Natural killer cell (primary cell): ENCODE measurements at regions not wholly inside any gene's neighbourhood (a gene's known extent, or its start where the extent isn't known, plus 50 kb on each side); places are given as distances from the start of the nearest gene placed in this dataset.
"Not testable (repeated sequence)": the region's sequence is repeated elsewhere in the genome, so short reads cannot be mapped to it uniquely, and the experiment has no call there.

Experiments
- ATAC-seq, 3 donors: fragments of 150-1000 bp in 2 of 3; fragments of 200-7000 bp in 1 of 3; cut with Tn5 transposase; 1 replicate in 1 of 3; 2 replicates in 2 of 3; pipeline ENCODE4 v1.10.0; 2021; ENCODE audit warnings: mild to moderate bottlenecking in 2 of 3, moderate library complexity in 2 of 3
- DNase-seq, 2 donors: peaks; one replicate each; pipeline versions ENCODE4 v3.0.0 to v3.0.0-alpha.2; 2013 to 2021; ENCODE audit warnings: mixed read lengths in 1 of 2
- H3K27ac ChIP-seq: one replicate; pipeline ENCODE4 v1.5.1; 2013; ENCODE audit warnings: mild to moderate bottlenecking, low read length
- H3K27me3 ChIP-seq: one replicate; pipeline ENCODE4 v1.6.1; 2013; ENCODE audit warnings: low read length; ENCODE audit not compliant: control insufficient read depth, insufficient read depth
- H3K36me3 ChIP-seq: one replicate; pipeline ENCODE4 v1.6.1; 2013; ENCODE audit warnings: low read length; ENCODE audit not compliant: control insufficient read depth, insufficient read depth
- H3K4me1 ChIP-seq: one replicate; pipeline ENCODE4 v1.6.1; 2013; ENCODE audit warnings: low read length; ENCODE audit not compliant: control insufficient read depth, insufficient read depth
- H3K4me3 ChIP-seq: one replicate; pipeline ENCODE4 v1.5.1; 2013; ENCODE audit warnings: low read length
- H3K9me3 ChIP-seq: one replicate; pipeline ENCODE4 v1.6.1; 2013; ENCODE audit warnings: low read length; ENCODE audit not compliant: control insufficient read depth, insufficient read depth
- H3K27ac Mint-ChIP-seq, 2 donors: one replicate each; pipeline ENCODE4 v1.8.0; 2022; ENCODE audit warnings: mild to moderate bottlenecking in 2 of 2, mixed read lengths in 2 of 2, moderate library complexity in 1 of 2
- H3K27me3 Mint-ChIP-seq, 2 donors: one replicate each; pipeline ENCODE4 v1.8.0; 2022; ENCODE audit warnings: low read depth in 2 of 2, mixed read lengths in 2 of 2
- H3K36me3 Mint-ChIP-seq: one replicate; pipeline ENCODE4 v1.8.0; 2022; ENCODE audit warnings: mixed read lengths
- H3K4me1 Mint-ChIP-seq, 2 donors: one replicate each; pipeline ENCODE4 v1.8.0; 2022; ENCODE audit warnings: mixed read lengths in 2 of 2
- H3K4me3 Mint-ChIP-seq: one replicate; pipeline ENCODE4 v1.8.0; 2022; ENCODE audit warnings: mild to moderate bottlenecking, moderate library complexity, mixed read lengths
- H3K9me3 Mint-ChIP-seq, 2 donors: one replicate each; pipeline ENCODE4 v1.8.0; 2022; ENCODE audit warnings: mixed read lengths in 2 of 2
- WGBS: methylation state at CpG from one replicate; pipeline ENCODE4 v1.1.7; 2013; ENCODE audit warnings: missing lambda C conversion rate; ENCODE audit not compliant: insufficient coverage; 5-methylcytosine and 5-hydroxymethylcytosine counted together
- intact Hi-C: fragments of 100-400 bp; cut with micrococcal nuclease; formaldehyde crosslinking; loops from one replicate; pipeline ENCODE4 v1.14.2; 2022
- TF ChIP-seq, protein P1 (sequence below): fragments of 200-600 bp; IDR thresholded peaks from one replicate; pipeline ENCODE4 v1.8.0; 2022; ENCODE audit warnings: antibody characterized with exemption

GRCh38 chr10:21368022-21368582 lies 157.4 kb downstream of the SKIDA1 start:
- H3K27me3 Mint-ChIP-seq = peaks cover 0 to 2% of the 10 kb centered on the region in 2 donors
- intact Hi-C loops = no loop called here
- TF ChIP-seq, protein P1, sequence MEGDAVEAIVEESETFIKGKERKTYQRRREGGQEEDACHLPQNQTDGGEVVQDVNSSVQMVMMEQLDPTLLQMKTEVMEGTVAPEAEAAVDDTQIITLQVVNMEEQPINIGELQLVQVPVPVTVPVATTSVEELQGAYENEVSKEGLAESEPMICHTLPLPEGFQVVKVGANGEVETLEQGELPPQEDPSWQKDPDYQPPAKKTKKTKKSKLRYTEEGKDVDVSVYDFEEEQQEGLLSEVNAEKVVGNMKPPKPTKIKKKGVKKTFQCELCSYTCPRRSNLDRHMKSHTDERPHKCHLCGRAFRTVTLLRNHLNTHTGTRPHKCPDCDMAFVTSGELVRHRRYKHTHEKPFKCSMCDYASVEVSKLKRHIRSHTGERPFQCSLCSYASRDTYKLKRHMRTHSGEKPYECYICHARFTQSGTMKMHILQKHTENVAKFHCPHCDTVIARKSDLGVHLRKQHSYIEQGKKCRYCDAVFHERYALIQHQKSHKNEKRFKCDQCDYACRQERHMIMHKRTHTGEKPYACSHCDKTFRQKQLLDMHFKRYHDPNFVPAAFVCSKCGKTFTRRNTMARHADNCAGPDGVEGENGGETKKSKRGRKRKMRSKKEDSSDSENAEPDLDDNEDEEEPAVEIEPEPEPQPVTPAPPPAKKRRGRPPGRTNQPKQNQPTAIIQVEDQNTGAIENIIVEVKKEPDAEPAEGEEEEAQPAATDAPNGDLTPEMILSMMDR = no peak
- H3K36me3 Mint-ChIP-seq = no peaks in the 10 kb centered on the region
- H3K4me1 Mint-ChIP-seq = peaks cover 0 to 4% of the 10 kb centered on the region in 2 donors
- no peak overlapping the region for H3K4me3 Mint-ChIP-seq
- Histone ChIP-seq H3K36me3 (no peaks in the 10 kb centered on the region), H3K27me3 (no peaks in the 10 kb centered on the region), H3K9me3 (no peaks in the 10 kb centered on the region), H3K4me1 (peaks cover 2% of the 10 kb centered on the region), H3K4me3 (no peak overlapping the region), H3K27ac (no peak overlapping the region)
- WGBS = 82% methylated on average over 8 of the region's 8 CpGs
- no peaks in the 10 kb centered on the region for H3K9me3 Mint-ChIP-seq
- no peak overlapping the region for H3K27ac Mint-ChIP-seq
- no peak for DNase-seq
- no peak for ATAC-seq

- H3K27me3 ChIP-seq, intact Hi-C loops, H3K4me3 Mint-ChIP-seq, H3K4me1 ChIP-seq, H3K27ac ChIP-seq, H3K27ac Mint-ChIP-seq, H3K36me3 ChIP-seq, H3K9me3 ChIP-seq, H3K9me3 Mint-ChIP-seq, DNase-seq, H3K4me1 Mint-ChIP-seq, H3K4me3 ChIP-seq, H3K36me3 Mint-ChIP-seq, H3K27me3 Mint-ChIP-seq, ATAC-seq: not testable (repeated sequence)
- 98% methylated on average over 5 of the region's 6 CpGs for WGBS
Measured at GRCh38 chr10:21366108-21366507, 159.4 kb downstream of the SKIDA1 start.

GRCh38 chr10:21364196-21365114 lies 161.0 kb downstream of the SKIDA1 start:
- intact Hi-C loops = no loop called here
- H3K4me3 Mint-ChIP-seq = no peak overlapping the region
- Histone ChIP-seq H3K9me3 (no peaks in the 10 kb centered on the region), H3K27me3 (no peaks in the 10 kb centered on the region), H3K36me3 (no peaks in the 10 kb centered on the region), H3K27ac (no peak overlapping the region), H3K4me1 (no peaks in the 10 kb centered on the region), H3K4me3 (no peak overlapping the region)
- no peak for ATAC-seq
- H3K4me1 Mint-ChIP-seq = no peaks in the 10 kb centered on the region
- H3K27ac Mint-ChIP-seq = no peak overlapping the region
- 90% methylated on average over 10 of the region's 11 CpGs for WGBS
- no peaks in the 10 kb centered on the region for H3K9me3 Mint-ChIP-seq
- TF ChIP-seq, protein P1 = no peak
- no peaks in the 10 kb centered on the region for H3K36me3 Mint-ChIP-seq
- H3K27me3 Mint-ChIP-seq = peaks cover 0 to 2% of the 10 kb centered on the region in 2 donors
- no peak for DNase-seq

DNA sequence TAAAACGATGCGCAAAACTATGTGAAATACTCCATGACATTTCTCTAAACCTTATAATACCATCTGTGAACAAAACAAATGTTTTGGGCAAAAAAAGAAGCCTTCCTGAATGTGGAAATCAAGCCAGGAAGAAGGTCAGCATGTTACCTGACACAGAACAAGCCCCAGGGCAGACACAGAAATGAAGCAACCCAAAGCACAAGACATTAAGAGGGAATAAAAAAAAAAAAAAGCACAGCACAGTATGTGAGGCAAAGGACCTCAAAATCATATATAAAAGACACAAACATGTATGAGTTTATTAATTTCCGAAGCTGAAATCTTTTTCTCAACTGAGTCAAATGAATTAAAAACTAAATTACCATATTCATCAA lies 161.8 kb downstream of the SKIDA1 start:
- H3K27ac ChIP-seq = no peak overlapping the region
- Mint-ChIP-seq H3K27me3 (peaks cover 0 to 2% of the 10 kb centered on the region in 2 donors), H3K27ac (no peak overlapping the region), H3K4me1 (no peaks in the 10 kb centered on the region), H3K9me3 (no peaks in the 10 kb centered on the region), H3K4me3 (no peak overlapping the region), H3K36me3 (no peaks in the 10 kb centered on the region)
- no peak overlapping the region for H3K4me3 ChIP-seq
- no peak for ATAC-seq
- H3K27me3 ChIP-seq = no peaks in the 10 kb centered on the region
- DNase-seq = no peak
- intact Hi-C loops = no loop called here
- 100% methylated on average over 3 of the region's 3 CpGs for WGBS
- H3K4me1 ChIP-seq = no peaks in the 10 kb centered on the region
- no peaks in the 10 kb centered on the region for H3K36me3 ChIP-seq
- H3K9me3 ChIP-seq = no peaks in the 10 kb centered on the region
- TF ChIP-seq, protein P1 = no peak
